HFF-Myc (cell line): ENCODE measurements at regions not wholly inside any gene's neighbourhood (a gene's known extent, or its start where the extent isn't known, plus 50 kb on each side); places are given as distances from the start of the nearest gene placed in this dataset.

Experiments used
- DNase-seq: peaks from one replicate; pipeline ENCODE4 v3.0.0-alpha.2; 2011; ENCODE audit warnings: low read depth; ENCODE audit errors: extremely low read depth
- H3K4me3 ChIP-seq: replicated peaks from 2 replicates; pipeline ENCODE4 v1.5.1; 2011; ENCODE audit warnings: low read depth, mild to moderate bottlenecking, control low read depth, low read length
- CTCF ChIP-seq: IDR thresholded peaks from 2 replicates; pipeline ENCODE4 v1.5.1; 2012; ENCODE audit warnings: mild to moderate bottlenecking, low read depth, low read length, control low read depth; ENCODE audit errors: missing control alignments

- no peak for DNase-seq
- no peak for TF ChIP-seq CTCF
- no peak overlapping the region for H3K4me3 ChIP-seq
Measured at GRCh38 chr3:65078748-65079147, 390.9 kb upstream of the ADAMTS9 start.

DNA sequence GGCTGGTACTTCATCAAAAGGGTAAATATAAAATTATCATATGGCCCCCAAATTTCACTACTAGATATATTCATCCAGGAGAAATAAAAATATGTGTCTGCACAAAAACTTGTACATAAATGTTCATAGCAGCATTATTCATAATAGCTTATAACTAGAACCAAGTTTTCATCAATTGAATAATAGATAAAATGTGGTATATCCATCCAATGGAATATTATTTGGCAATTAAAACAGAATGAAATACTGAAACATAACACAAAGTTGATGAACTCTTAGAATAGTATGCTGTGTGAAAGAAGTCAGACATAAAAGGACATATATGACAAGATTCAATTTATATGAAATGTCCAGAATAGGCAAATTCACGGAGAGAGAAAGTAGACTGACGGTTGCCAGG is 389.3 kb upstream of the ADAMTS9 start:
- no peak for TF ChIP-seq CTCF
- H3K4me3 ChIP-seq, result no peak overlapping the region
- no peak for DNase-seq

- no peak overlapping the region for H3K4me3 ChIP-seq
- no peak for DNase-seq
- no peak for TF ChIP-seq CTCF
Measured at GRCh38 chr3:65070968-65071367, 383.2 kb upstream of the ADAMTS9 start.

GRCh38 chr3:65060904-65061303 is 373.1 kb upstream of the ADAMTS9 start:
- DNase-seq, result no peak
- H3K4me3 ChIP-seq, result no peak overlapping the region
- TF ChIP-seq CTCF, result no peak

DNA sequence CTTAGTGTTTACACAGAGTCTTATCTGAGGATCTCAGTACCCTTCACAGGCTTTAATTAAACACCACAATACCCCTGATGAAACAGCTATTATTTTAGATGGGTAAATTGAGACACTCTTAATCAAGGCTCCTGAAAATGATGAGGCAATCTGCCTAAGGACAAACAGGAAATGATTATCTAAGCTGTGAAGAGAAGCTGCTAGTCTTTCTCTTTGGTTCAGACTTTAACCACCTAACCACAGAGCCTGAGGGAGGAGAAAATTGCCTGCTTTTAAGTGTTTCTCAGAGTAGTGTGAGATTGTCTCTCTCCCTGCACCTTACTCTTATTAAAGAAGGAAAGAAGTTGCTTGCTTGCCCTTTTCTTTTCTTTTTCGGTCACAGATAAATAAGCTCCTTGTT is 364.3 kb upstream of the ADAMTS9 start:
- TF ChIP-seq CTCF, result no peak
- no peak overlapping the region for H3K4me3 ChIP-seq
- no peak for DNase-seq

DNA sequence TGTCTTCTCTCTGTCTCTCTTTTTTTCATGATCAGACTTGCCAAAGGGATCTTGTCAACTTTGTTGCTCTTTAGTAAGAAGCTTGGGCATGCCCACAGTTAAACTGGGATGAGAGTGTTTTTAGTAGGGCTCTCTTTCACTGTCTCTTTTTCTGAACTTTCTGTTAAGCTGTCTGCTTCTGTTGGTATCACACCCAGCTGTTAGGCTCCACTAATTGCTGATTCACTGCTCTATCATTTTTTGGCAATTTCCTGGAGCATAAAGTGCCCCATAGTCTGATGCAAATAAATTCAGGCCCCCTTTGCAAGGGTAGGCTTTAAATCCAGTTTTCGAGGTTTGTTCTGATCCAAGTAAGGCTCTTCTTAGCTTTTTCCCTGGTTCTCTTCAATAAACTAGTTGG is 360.4 kb upstream of the ADAMTS9 start:
- no peak overlapping the region for H3K4me3 ChIP-seq
- TF ChIP-seq CTCF, result no peak
- DNase-seq, result no peak

GRCh38 chr3:65045138-65045537 is 357.3 kb upstream of the ADAMTS9 start:
- TF ChIP-seq CTCF, result no peak
- DNase-seq, result no peak
- H3K4me3 ChIP-seq, result no peak overlapping the region
